BE2C (cell line): ENCODE measurements at regions not wholly inside any gene's neighbourhood (a gene's known extent, or its start where the extent isn't known, plus 50 kb on each side); places are given as distances from the start of the nearest gene placed in this dataset.

Source experiments
- DNase-seq: peaks from one replicate; pipeline ENCODE4 v3.0.0-alpha.2; 2020
- H3K27me3 ChIP-seq: fragments of 250-450 bp; sonication (Bioruptor Pico); 2 replicates; pipeline ENCODE4 v1.5.1; 2020; ENCODE audit warnings: mild to moderate bottlenecking
- H3K36me3 ChIP-seq: fragments of 250-450 bp; sonication (Bioruptor Pico); 2 replicates; pipeline ENCODE4 v1.5.1; 2020; ENCODE audit warnings: mild to moderate bottlenecking
- H3K4me1 ChIP-seq: fragments of 250-450 bp; sonication (Bioruptor Pico); 2 replicates; pipeline ENCODE4 v1.5.1; 2020
- H3K4me3 ChIP-seq: 2 replicates; pipeline ENCODE4 v1.5.1; 2011; ENCODE audit warnings: low read depth, low read length
- H3K9me3 ChIP-seq: fragments of 250-450 bp; sonication (Bioruptor Pico); 2 replicates; pipeline ENCODE4 v1.5.1; 2020
- CTCF ChIP-seq: IDR thresholded peaks from 2 replicates; pipeline ENCODE4 v1.5.1; 2012; ENCODE audit warnings: mild to moderate bottlenecking, low read depth, low read length

- no peak for DNase-seq
- Histone ChIP-seq H3K36me3 (no peaks in the 10 kb centered on the region), H3K4me1 (peaks cover 3% of the 10 kb centered on the region; the same call in 1 of the 2 replicates), H3K9me3 (no peaks in the 10 kb centered on the region), H3K27me3 (no peaks in the 10 kb centered on the region), H3K4me3 (no peak overlapping the region)
- TF ChIP-seq CTCF: no peak
These were observed 590.8 kb upstream of the FZD8 start for GRCh38 chr10:36232935-36233334.

- Histone ChIP-seq H3K9me3 (no peaks in the 10 kb centered on the region), H3K36me3 (no peaks in the 10 kb centered on the region), H3K4me3 (no peak overlapping the region), H3K27me3 (no peaks in the 10 kb centered on the region), H3K4me1 (no peaks in the 10 kb centered on the region)
- TF ChIP-seq CTCF: no peak
- no peak for DNase-seq
These were observed 582.4 kb upstream of the FZD8 start for GRCh38 chr10:36224431-36224985.

GRCh38 chr10:36221101-36221500 is 579.0 kb upstream of the FZD8 start:
- Histone ChIP-seq H3K9me3 (no peaks in the 10 kb centered on the region), H3K36me3 (no peaks in the 10 kb centered on the region), H3K4me3 (no peak overlapping the region), H3K4me1 (no peaks in the 10 kb centered on the region), H3K27me3 (no peaks in the 10 kb centered on the region)
- no peak for TF ChIP-seq CTCF
- DNase-seq: no peak

GRCh38 chr10:36220151-36220550 is 578.1 kb upstream of the FZD8 start:
- DNase-seq: no peak
- Histone ChIP-seq H3K9me3 (no peaks in the 10 kb centered on the region), H3K4me1 (no peaks in the 10 kb centered on the region)

GRCh38 chr10:36211856-36212255 is 569.8 kb upstream of the FZD8 start:
- H3K4me1 ChIP-seq: no peaks in the 10 kb centered on the region; the same call in 1 of the 2 replicates
- no peak overlapping the region for H3K4me3 ChIP-seq
- no peak for TF ChIP-seq CTCF
- no peaks in the 10 kb centered on the region for H3K27me3 ChIP-seq
- no peaks in the 10 kb centered on the region for H3K36me3 ChIP-seq
- DNase-seq: peak; percentile 9
- H3K9me3 ChIP-seq: no peaks in the 10 kb centered on the region

More at GRCh38 chr10:36220151-36220550, 578.1 kb upstream of the FZD8 start:
- TF ChIP-seq CTCF: no peak
- Histone ChIP-seq H3K4me3 (no peak overlapping the region), H3K27me3 (no peaks in the 10 kb centered on the region), H3K36me3 (no peaks in the 10 kb centered on the region)

GRCh38 chr10:36209480-36209879 is 567.4 kb upstream of the FZD8 start:
- H3K4me1 ChIP-seq: no peaks in the 10 kb centered on the region; the same call in 1 of the 2 replicates
- DNase-seq: no peak
- H3K9me3 ChIP-seq: no peaks in the 10 kb centered on the region
- TF ChIP-seq CTCF: no peak
- H3K27me3 ChIP-seq: no peaks in the 10 kb centered on the region
- no peaks in the 10 kb centered on the region for H3K36me3 ChIP-seq
- no peak overlapping the region for H3K4me3 ChIP-seq
